K562 (cell line): ENCODE measurements at regions not wholly inside any gene's neighbourhood (a gene's known extent, or its start where the extent isn't known, plus 50 kb on each side); places are given as distances from the start of the nearest gene placed in this dataset.

Experiments used
- ATAC-seq: fragments of 200-7000 bp; cut with Tn5 transposase; 3 replicates; pipeline ENCODE4 v1.9.1; 2020; ENCODE audit warnings: moderate library complexity
- BruUV-seq: library from RNA; stranded (reverse); fragments of 400-500 nt; replicated peaks from 2 replicates; lab custom pipeline; 2021; lab: Mats Ljungman, UMichigan
- CTCF ChIA-PET: fragments of 300-600 bp; formaldehyde crosslinking; extraction: SDS; loops from one replicate; lab custom pipeline; 2021; ENCODE audit warnings: low intra/inter-chr PET ratio; lab: Yijun Ruan, JAX
- POLR2A ChIA-PET: fragments of 300-600, 350-650 bp; sonication (Branson Sonifier 250); formaldehyde crosslinking; extraction: SDS; loops from one replicate; lab custom pipeline; 2021; ENCODE audit warnings: antibody characterized with exemption, inconsistent platforms; lab: Yijun Ruan, JAX
- DNase-seq, 4 experiments: peaks; one replicate each; pipeline versions ENCODE4 v3.0.0 to v3.0.0-alpha.2; 2011 to 2018; ENCODE audit warnings: low spot score in 3 of 4, mixed read lengths in 3 of 4; ENCODE audit errors: extremely low read depth in 1 of 4
- FAIRE-seq: peaks from 2 replicates; lab custom pipeline; 2011; peaks lifted over from hg19 to GRCh38; lab: Jason Lieb, UNC
- H2AFZ ChIP-seq: 2 replicates; pipeline ENCODE4 v1.6.0; 2011; ENCODE audit warnings: low read depth, low read length, control low read depth, inconsistent platforms
- H3K27ac ChIP-seq: fragments of 200-600 bp; 3 replicates; pipeline ENCODE4 v1.8.0; 2011; ENCODE audit warnings: low read depth, mild to moderate bottlenecking, control low read depth, inconsistent platforms, low read length, moderate library complexity, mixed read lengths; ENCODE audit errors: extremely low read depth
- H3K27me3 ChIP-seq, 2 experiments: fragments of 300-600 bp in 1 of 2; 2 replicates in 1 of 2; 3 replicates in 1 of 2; pipeline versions ENCODE4 v1.6.0 to v1.8.0; 2011; ENCODE audit warnings: inconsistent platforms in 2 of 2, low read length in 2 of 2, mild to moderate bottlenecking in 1 of 2, mixed read lengths in 1 of 2, moderate library complexity in 1 of 2; ENCODE audit not compliant: control insufficient read depth in 2 of 2, insufficient read depth in 2 of 2
- H3K36me3 ChIP-seq: fragments of 300-600 bp; 3 replicates; pipeline ENCODE4 v1.8.0; 2011; ENCODE audit warnings: mild to moderate bottlenecking, low read length, inconsistent platforms; ENCODE audit not compliant: control insufficient read depth, insufficient read depth
- H3K4me1 ChIP-seq, 2 experiments: fragments of 200-600 bp in 1 of 2; replicated peaks in 1 of 2; 2 replicates in 1 of 2; 3 replicates in 1 of 2; pipeline versions ENCODE4 v1.5.1 to v1.8.0; 2011; ENCODE audit warnings: inconsistent platforms in 2 of 2, low read length in 2 of 2, mild to moderate bottlenecking in 1 of 2, mixed read lengths in 1 of 2, moderate library complexity in 1 of 2; ENCODE audit not compliant: control insufficient read depth in 2 of 2, insufficient read depth in 2 of 2
- H3K4me2 ChIP-seq: 2 replicates; pipeline ENCODE4 v1.6.1; 2011; ENCODE audit warnings: low read length, control low read depth, inconsistent platforms, mixed read lengths; ENCODE audit not compliant: insufficient read depth
- H3K4me3 ChIP-seq: fragments of 200-600 bp; sonication (generic), shearing (Covaris generic); 2 replicates; pipeline ENCODE4 v1.5.1; 2016; ENCODE audit warnings: control low read depth, inconsistent platforms
- H3K79me2 ChIP-seq: fragments of 200-600 bp; 3 replicates; pipeline ENCODE4 v1.8.0; 2011; ENCODE audit warnings: low read length, inconsistent platforms; ENCODE audit not compliant: control insufficient read depth, insufficient read depth
- H3K9ac ChIP-seq, 2 experiments: 2 replicates each; pipeline versions ENCODE4 v1.6.0 to v1.6.1; 2011; ENCODE audit warnings: low read depth in 2 of 2, low read length in 2 of 2, control low read depth in 1 of 2, inconsistent platforms in 1 of 2, mild to moderate bottlenecking in 1 of 2, mixed read lengths in 1 of 2; ENCODE audit not compliant: insufficient read depth in 1 of 2
- H3K9me1 ChIP-seq: one replicate; pipeline ENCODE4 v1.6.0; 2011; ENCODE audit warnings: inconsistent platforms, mild to moderate bottlenecking, low read length, moderate library complexity; ENCODE audit not compliant: control insufficient read depth, insufficient read depth
- H3K9me3 ChIP-seq: replicated peaks from 2 replicates; pipeline ENCODE4 v1.5.1; 2011; ENCODE audit warnings: low read depth, low read length, inconsistent platforms; ENCODE audit not compliant: control insufficient read depth, insufficient read depth
- H4K20me1 ChIP-seq: replicated peaks from 2 replicates; pipeline ENCODE4 v1.6.1; 2011; ENCODE audit warnings: low read length, inconsistent platforms, mixed read lengths; ENCODE audit not compliant: control insufficient read depth, insufficient read depth
- ETV1 ChIP-seq: fragments of 450-650 bp; conservative IDR thresholded peaks from 2 replicates; pipeline ENCODE4 v1.6.1; 2016; ENCODE audit warnings: missing genetic modification characterization, control low read depth, low read depth, missing compliant biosample characterization
- FOS ChIP-seq: IDR thresholded peaks from 3 replicates; pipeline ENCODE4 v1.6.1; 2011; ENCODE audit not compliant: insufficient read length; ENCODE audit errors: extremely low read depth
- GTF2E2 ChIP-seq: fragments of 200-800 bp; sonication (Bioruptor generic); IDR thresholded peaks from 2 replicates; pipeline ENCODE4 v1.6.1; 2016; ENCODE audit warnings: missing genetic modification characterization, missing compliant biosample characterization
- HOXB6 ChIP-seq: fragments of 250-450 bp; sonication (Bioruptor Pico); IDR thresholded peaks from 2 replicates; pipeline ENCODE4 v1.5.1; 2022; ENCODE audit warnings: mild to moderate bottlenecking, borderline replicate concordance
- RCOR1 ChIP-seq, 2 experiments: IDR thresholded peaks; 2 replicates each; pipeline ENCODE4 v1.6.1; 2012; ENCODE audit warnings: low read depth in 2 of 2, low read length in 2 of 2, borderline replicate concordance in 1 of 2, improper control_type of control experiment in 1 of 2
- SRF ChIP-seq, 2 experiments: fragments of 250-450, 450-650 bp in 1 of 2; sonication (Bioruptor Pico) in 1 of 2; sonication (generic) in 1 of 2; formaldehyde crosslinking; IDR thresholded peaks; 2 replicates each; pipeline versions ENCODE4 v1.5.0 to v1.5.1; 2020 to 2022; ENCODE audit warnings: mild to moderate bottlenecking in 1 of 2, missing genetic modification reagents in 1 of 2
- TAF9B ChIP-seq: fragments of 450-650 bp; IDR thresholded peaks from 2 replicates; pipeline ENCODE4 v1.6.1; 2018; ENCODE audit warnings: mild to moderate bottlenecking; ENCODE audit not compliant: partially characterized antibody
- ZNF175 ChIP-seq: fragments of 200-800 bp; sonication (Bioruptor generic); IDR thresholded peaks from 2 replicates; pipeline ENCODE4 v1.6.1; 2016; ENCODE audit warnings: low read depth, mild to moderate bottlenecking, missing genetic modification characterization, missing compliant biosample characterization
- ZNF23 ChIP-seq: fragments of 250-450 bp; sonication (Bioruptor Pico); IDR thresholded peaks from 2 replicates; pipeline ENCODE4 v1.4.0; 2020; ENCODE audit warnings: mild to moderate bottlenecking
- ZNF24 ChIP-seq: fragments of 450-650 bp; IDR thresholded peaks from 2 replicates; pipeline ENCODE4 v1.6.1; 2016
- ZNF431 ChIP-seq: sonication (generic); formaldehyde crosslinking; IDR thresholded peaks from 2 replicates; pipeline ENCODE4 v1.8.0; 2022; ENCODE audit warnings: mild to moderate bottlenecking, missing genetic modification reagents
- WGBS: fragments of 100-300 bp; shearing (Covaris generic); methylation state at CpG from one replicate; pipeline ENCODE4 v1.1.6; 2016; ENCODE audit warnings: low coverage, mixed read lengths; ENCODE audit not compliant: insufficient coverage; ENCODE audit errors: missing lambda C conversion rate; 5-methylcytosine and 5-hydroxymethylcytosine counted together
- in situ Hi-C: fragments of 300-500 bp; cut with MboI; formaldehyde crosslinking; loops from 4 replicates; pipeline ENCODE4 v1.15.0; 2018; ENCODE audit warnings: inconsistent platforms, mixed read lengths
- intact Hi-C: fragments of 100-400 bp; cut with micrococcal nuclease; formaldehyde crosslinking; loops from 2 replicates; pipeline ENCODE4 v1.14.2; 2022
- TF ChIP-seq, protein P1 (sequence below): fragments of 250-450 bp; sonication (Bioruptor Pico); IDR thresholded peaks from 2 replicates; pipeline ENCODE4 v1.8.0; 2021; ENCODE audit warnings: borderline replicate concordance, mild to moderate bottlenecking, moderate library complexity; ENCODE audit not compliant: poor library complexity, severe bottlenecking
- TF ChIP-seq, protein P2 (sequence below): fragments of 250-450 bp; sonication (Bioruptor Pico); IDR thresholded peaks from 2 replicates; pipeline ENCODE4 v1.5.0; 2020; ENCODE audit warnings: mild to moderate bottlenecking
- TF ChIP-seq, protein P3 (sequence below): fragments of 450-650 bp; formaldehyde crosslinking; IDR thresholded peaks from 2 replicates; pipeline ENCODE4 v1.4.0; 2020; ENCODE audit warnings: mild to moderate bottlenecking, moderate library complexity
- TF ChIP-seq, protein P4 (sequence below): fragments of 450-650 bp; formaldehyde crosslinking; IDR thresholded peaks from 2 replicates; pipeline ENCODE4 v1.4.0; 2022; ENCODE audit warnings: mild to moderate bottlenecking, moderate library complexity

DNA sequence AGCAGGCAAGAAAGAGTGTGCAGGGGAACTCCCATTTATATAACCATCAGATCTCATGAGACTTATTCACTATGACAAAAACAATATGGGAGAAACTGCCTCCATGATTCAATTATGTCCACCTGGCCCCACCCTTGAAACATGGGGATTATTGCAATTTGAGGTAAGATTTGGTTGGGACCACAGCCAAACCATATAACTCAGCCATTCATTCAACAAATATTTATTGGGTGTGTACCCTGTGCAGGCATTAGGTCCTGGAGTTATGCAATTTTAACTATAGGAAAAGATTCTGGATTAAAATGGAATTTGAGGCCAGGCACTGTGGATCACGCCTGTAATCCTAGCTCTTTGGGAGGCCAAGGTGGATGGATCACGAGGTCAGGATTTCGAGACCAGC is 124.2 kb upstream of the GAS1 start:
- Histone ChIP-seq H3K36me3 (no peaks in the 10 kb centered on the region), H4K20me1 (no peaks in the 10 kb centered on the region), H3K27me3 (peaks cover 0 to 5% of the 10 kb centered on the region in 2 experiments; a peak in 1 of 5 replicates), H3K9ac (no peak overlapping the region), H3K79me2 (no peaks in the 10 kb centered on the region), H3K4me1 (no peaks in the 10 kb centered on the region), H3K4me3 (no peak overlapping the region), H3K9me3 (no peaks in the 10 kb centered on the region), H2AFZ (no peak overlapping the region), H3K27ac (no peak overlapping the region), H3K4me2 (no peak overlapping the region), H3K9me1 (no peaks in the 10 kb centered on the region)
- TF ChIP-seq ZNF175 (CRISPR knock-in tag), result no peak
- TF ChIP-seq HOXB6 (CRISPR knock-in tag), result no peak
- no peak for TF ChIP-seq ETV1 (tag)
- TF ChIP-seq, protein P1, sequence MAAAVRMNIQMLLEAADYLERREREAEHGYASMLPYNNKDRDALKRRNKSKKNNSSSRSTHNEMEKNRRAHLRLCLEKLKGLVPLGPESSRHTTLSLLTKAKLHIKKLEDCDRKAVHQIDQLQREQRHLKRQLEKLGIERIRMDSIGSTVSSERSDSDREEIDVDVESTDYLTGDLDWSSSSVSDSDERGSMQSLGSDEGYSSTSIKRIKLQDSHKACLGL (CRISPR knock-in tag), result no peak
- no peak for TF ChIP-seq ZNF24
- TF ChIP-seq FOS, result no peak
- no peak for TF ChIP-seq GTF2E2 (tag)
- TF ChIP-seq TAF9B, result no peak
- TF ChIP-seq, protein P2, sequence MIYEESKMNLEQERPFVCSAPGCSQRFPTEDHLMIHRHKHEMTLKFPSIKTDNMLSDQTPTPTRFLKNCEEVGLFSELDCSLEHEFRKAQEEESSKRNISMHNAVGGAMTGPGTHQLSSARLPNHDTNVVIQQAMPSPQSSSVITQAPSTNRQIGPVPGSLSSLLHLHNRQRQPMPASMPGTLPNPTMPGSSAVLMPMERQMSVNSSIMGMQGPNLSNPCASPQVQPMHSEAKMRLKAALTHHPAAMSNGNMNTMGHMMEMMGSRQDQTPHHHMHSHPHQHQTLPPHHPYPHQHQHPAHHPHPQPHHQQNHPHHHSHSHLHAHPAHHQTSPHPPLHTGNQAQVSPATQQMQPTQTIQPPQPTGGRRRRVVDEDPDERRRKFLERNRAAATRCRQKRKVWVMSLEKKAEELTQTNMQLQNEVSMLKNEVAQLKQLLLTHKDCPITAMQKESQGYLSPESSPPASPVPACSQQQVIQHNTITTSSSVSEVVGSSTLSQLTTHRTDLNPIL (CRISPR knock-in tag), result no peak
- TF ChIP-seq ZNF431, result no peak
- TF ChIP-seq, protein P3, sequence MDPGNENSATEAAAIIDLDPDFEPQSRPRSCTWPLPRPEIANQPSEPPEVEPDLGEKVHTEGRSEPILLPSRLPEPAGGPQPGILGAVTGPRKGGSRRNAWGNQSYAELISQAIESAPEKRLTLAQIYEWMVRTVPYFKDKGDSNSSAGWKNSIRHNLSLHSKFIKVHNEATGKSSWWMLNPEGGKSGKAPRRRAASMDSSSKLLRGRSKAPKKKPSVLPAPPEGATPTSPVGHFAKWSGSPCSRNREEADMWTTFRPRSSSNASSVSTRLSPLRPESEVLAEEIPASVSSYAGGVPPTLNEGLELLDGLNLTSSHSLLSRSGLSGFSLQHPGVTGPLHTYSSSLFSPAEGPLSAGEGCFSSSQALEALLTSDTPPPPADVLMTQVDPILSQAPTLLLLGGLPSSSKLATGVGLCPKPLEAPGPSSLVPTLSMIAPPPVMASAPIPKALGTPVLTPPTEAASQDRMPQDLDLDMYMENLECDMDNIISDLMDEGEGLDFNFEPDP (CRISPR knock-in tag), result no peak
- TF ChIP-seq, protein P4, sequence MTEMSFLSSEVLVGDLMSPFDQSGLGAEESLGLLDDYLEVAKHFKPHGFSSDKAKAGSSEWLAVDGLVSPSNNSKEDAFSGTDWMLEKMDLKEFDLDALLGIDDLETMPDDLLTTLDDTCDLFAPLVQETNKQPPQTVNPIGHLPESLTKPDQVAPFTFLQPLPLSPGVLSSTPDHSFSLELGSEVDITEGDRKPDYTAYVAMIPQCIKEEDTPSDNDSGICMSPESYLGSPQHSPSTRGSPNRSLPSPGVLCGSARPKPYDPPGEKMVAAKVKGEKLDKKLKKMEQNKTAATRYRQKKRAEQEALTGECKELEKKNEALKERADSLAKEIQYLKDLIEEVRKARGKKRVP (CRISPR knock-in tag), result no peak
- TF ChIP-seq ZNF23, result no peak
- TF ChIP-seq RCOR1 (IDR thresholded peaks at IDR 0.05; ENCODE audit: borderline replicate concordance in 1 of 2, low read depth in 2 of 2, low read length in 2 of 2), result no peak
- TF ChIP-seq SRF (CRISPR knock-in tag; IDR thresholded peaks at IDR 0.05), result no peak
- no TSS peak for BruUV-seq
- in situ Hi-C loops (no loop called here), intact Hi-C loops (no loop called here)
- FAIRE-seq (no peak), DNase-seq (no peak), ATAC-seq (no peak)
- ChIA-PET POLR2A (no interaction called here), CTCF (no interaction called here)
- WGBS, result 0% methylated on average over 3 of the region's 3 CpGs
